ENCODE measurements at regions not wholly inside any gene's neighbourhood (a gene's known extent, or its start where the extent isn't known, plus 50 kb on each side); places are given as distances from the start of the nearest gene placed in this dataset.

GRCh38 chr20:7123457-7123856 is 356.0 kb downstream of the BMP2 start:
- no peaks in the 10 kb centered on the region for H3K27me3 ChIP-seq (replicated peaks in 1 of 4; ENCODE audit: control extremely low read depth in 1 of 4, control insufficient read depth in 3 of 4, insufficient read depth in 4 of 4, low read length in 3 of 4)
- no peaks in the 10 kb centered on the region for H3K9me3 Mint-ChIP-seq (ENCODE audit: insufficient read depth)
- H3K27me3 Mint-ChIP-seq, result no peaks in the 10 kb centered on the region
- DNase-seq, result no peak
- intact Hi-C loops (cut with micrococcal nuclease), result no loop called here
- no peaks in the 10 kb centered on the region for H3K4me1 Mint-ChIP-seq
- no peak overlapping the region for H2AFZ ChIP-seq (ENCODE audit: insufficient read depth, low read depth, low read length, poor library complexity, severe bottlenecking)
- no peaks in the 10 kb centered on the region for H3K79me2 ChIP-seq (ENCODE audit: control insufficient read depth, insufficient read depth, low read length)
- no peak overlapping the region for H3K4me3 ChIP-seq (ENCODE audit: control extremely low read depth in 1 of 5, extremely low read depth in 1 of 5, insufficient read depth in 1 of 5, low read depth in 2 of 5, low read length in 4 of 5)
- no peak overlapping the region for H3K4me2 ChIP-seq (replicated peaks; ENCODE audit: low read depth, low read length, poor library complexity, severe bottlenecking)
- no peak overlapping the region for H3K4me3 Mint-ChIP-seq
- ChIA-PET POLR2A (no interaction called here), CTCF (interaction anchor here (0.6 kb wide), 1 partner anchor 14 kb away, joined by 3 read pairs; no protein-coding TSS in a partner anchor)
- no peaks in the 10 kb centered on the region for H3K9me3 ChIP-seq (ENCODE audit: control extremely low read depth in 1 of 3, control insufficient read depth in 2 of 3, insufficient read depth in 1 of 3, low read length in 2 of 3)
- no peaks in the 10 kb centered on the region for H4K20me1 ChIP-seq (ENCODE audit: control insufficient read depth, insufficient read depth, low read length, poor library complexity, severe bottlenecking)
- 100% methylated on average over 2 of the region's 2 CpGs for WGBS (ENCODE audit: insufficient coverage)
- ATAC-seq (ENCODE audit: low read depth), result no peak
- H3K36me3 ChIP-seq (replicated peaks in 1 of 2; ENCODE audit: control extremely low read depth in 1 of 2, control insufficient read depth in 1 of 2, extremely low read depth in 1 of 2, insufficient read depth in 2 of 2, low read length in 1 of 2), result no peaks in the 10 kb centered on the region
- no peak overlapping the region for H3K27ac ChIP-seq (ENCODE audit: low read length in 2 of 2)
- no peak overlapping the region for H3K27ac Mint-ChIP-seq
- TF ChIP-seq CTCF (IDR thresholded peaks at IDR 0.05), result no peak
- no peak for TF ChIP-seq EZH2 (IDR thresholded peaks at IDR 0.05; ENCODE audit: borderline replicate concordance, insufficient read depth, low read depth, low read length, poor library complexity, severe bottlenecking)
- H3K4me1 ChIP-seq (ENCODE audit: control insufficient read depth in 2 of 2, insufficient read depth in 2 of 2, low read length in 2 of 2), result no peaks in the 10 kb centered on the region
- H3K9ac ChIP-seq (ENCODE audit: low read length), result no peak overlapping the region

GRCh38 chr20:7124120-7124519 is 356.6 kb downstream of the BMP2 start:
- no peaks in the 10 kb centered on the region for H3K36me3 ChIP-seq (replicated peaks in 1 of 2; ENCODE audit: control extremely low read depth in 1 of 2, control insufficient read depth in 1 of 2, extremely low read depth in 1 of 2, insufficient read depth in 2 of 2, low read length in 1 of 2)
- no peak for TF ChIP-seq CTCF (IDR thresholded peaks at IDR 0.05)
- no peak for TF ChIP-seq EZH2 (IDR thresholded peaks at IDR 0.05; ENCODE audit: borderline replicate concordance, insufficient read depth, low read depth, low read length, poor library complexity, severe bottlenecking)
- H3K9ac ChIP-seq (ENCODE audit: low read length), result no peak overlapping the region
- ChIA-PET POLR2A (no interaction called here), CTCF (no interaction called here)
- no peak overlapping the region for H3K27ac ChIP-seq (ENCODE audit: low read length in 2 of 2)
- H2AFZ ChIP-seq (ENCODE audit: insufficient read depth, low read depth, low read length, poor library complexity, severe bottlenecking), result no peak overlapping the region
- no peaks in the 10 kb centered on the region for H3K9me3 ChIP-seq (ENCODE audit: control extremely low read depth in 1 of 3, control insufficient read depth in 2 of 3, insufficient read depth in 1 of 3, low read length in 2 of 3)
- no peaks in the 10 kb centered on the region for H4K20me1 ChIP-seq (ENCODE audit: control insufficient read depth, insufficient read depth, low read length, poor library complexity, severe bottlenecking)
- Mint-ChIP-seq H3K27ac (no peak overlapping the region), H3K4me3 (no peak overlapping the region), H3K9me3 (ENCODE audit: insufficient read depth) (no peaks in the 10 kb centered on the region), H3K27me3 (no peaks in the 10 kb centered on the region), H3K4me1 (no peaks in the 10 kb centered on the region)
- no peaks in the 10 kb centered on the region for H3K79me2 ChIP-seq (ENCODE audit: control insufficient read depth, insufficient read depth, low read length)
- WGBS (ENCODE audit: insufficient coverage), result no CpG with 5 or more reads among the region's 3 CpGs
- H3K4me1 ChIP-seq (ENCODE audit: control insufficient read depth in 2 of 2, insufficient read depth in 2 of 2, low read length in 2 of 2), result no peaks in the 10 kb centered on the region
- H3K4me3 ChIP-seq (ENCODE audit: control extremely low read depth in 1 of 5, extremely low read depth in 1 of 5, insufficient read depth in 1 of 5, low read depth in 2 of 5, low read length in 4 of 5), result no peak overlapping the region
- intact Hi-C loops (cut with micrococcal nuclease), result no loop called here
- no peak for DNase-seq
- ATAC-seq (ENCODE audit: low read depth), result no peak
- no peaks in the 10 kb centered on the region for H3K27me3 ChIP-seq (replicated peaks in 1 of 4; ENCODE audit: control extremely low read depth in 1 of 4, control insufficient read depth in 3 of 4, insufficient read depth in 4 of 4, low read length in 3 of 4)
- H3K4me2 ChIP-seq (replicated peaks; ENCODE audit: low read depth, low read length, poor library complexity, severe bottlenecking), result no peak overlapping the region

Data from B cell (primary cell).